Kidney epithelial cell (primary cell): ENCODE measurements at regions not wholly inside any gene's neighbourhood (a gene's known extent, or its start where the extent isn't known, plus 50 kb on each side); places are given as distances from the start of the nearest gene placed in this dataset.

Source experiments
- DNase-seq: peaks from one replicate; pipeline ENCODE4 v3.0.0-alpha.2; 2010; ENCODE audit warnings: low read depth
- H3K27me3 ChIP-seq: 2 replicates; pipeline ENCODE4 v1.6.0; 2011; ENCODE audit warnings: low read length; ENCODE audit not compliant: control insufficient read depth, insufficient read depth
- H3K36me3 ChIP-seq: 2 replicates; pipeline ENCODE4 v1.5.1; 2011; ENCODE audit warnings: low read length; ENCODE audit not compliant: control insufficient read depth, insufficient read depth
- H3K4me3 ChIP-seq: 2 replicates; pipeline ENCODE4 v1.5.1; 2011; ENCODE audit warnings: low read depth, mild to moderate bottlenecking, control low read depth, low read length
- CTCF ChIP-seq: IDR thresholded peaks from 2 replicates; pipeline ENCODE4 v1.5.1; 2011; ENCODE audit warnings: mild to moderate bottlenecking, moderate library complexity, low read length, control low read depth, inconsistent platforms; ENCODE audit not compliant: insufficient read depth, poor library complexity, severe bottlenecking

GRCh38 chr12:92294676-92295440, 149.2 kb upstream of the BTG1 start:
- Histone ChIP-seq H3K27me3 (no peaks in the 10 kb centered on the region), H3K36me3 (no peaks in the 10 kb centered on the region), H3K4me3 (no peak overlapping the region)
- no peak for DNase-seq
- TF ChIP-seq CTCF, result no peak

GRCh38 chr12:92292016-92292415, 146.4 kb upstream of the BTG1 start:
- Histone ChIP-seq H3K4me3 (no peak overlapping the region), H3K27me3 (no peaks in the 10 kb centered on the region), H3K36me3 (no peaks in the 10 kb centered on the region)
- DNase-seq, result no peak
- TF ChIP-seq CTCF, result no peak

GRCh38 chr12:92290886-92291285, 145.2 kb upstream of the BTG1 start:
- H3K4me3 ChIP-seq, result no peak overlapping the region
- no peaks in the 10 kb centered on the region for H3K27me3 ChIP-seq
- H3K36me3 ChIP-seq, result no peaks in the 10 kb centered on the region
- TF ChIP-seq CTCF, result no peak
- DNase-seq, result no peak

- H3K4me3 ChIP-seq, result no peak overlapping the region
- H3K27me3 ChIP-seq, result no peaks in the 10 kb centered on the region
- H3K36me3 ChIP-seq, result no peaks in the 10 kb centered on the region
- TF ChIP-seq CTCF, result no peak
- DNase-seq, result no peak
Measured at GRCh38 chr12:92290350-92290695, 144.7 kb upstream of the BTG1 start.

GRCh38 chr12:92289629-92290349, 144.1 kb upstream of the BTG1 start:
- H3K36me3 ChIP-seq, result no peaks in the 10 kb centered on the region
- peak; percentile 21 for DNase-seq
- no peaks in the 10 kb centered on the region for H3K27me3 ChIP-seq
- no peak for TF ChIP-seq CTCF
- no peak overlapping the region for H3K4me3 ChIP-seq
